ENCODE measurements at regions not wholly inside any gene's neighbourhood (a gene's known extent, or its start where the extent isn't known, plus 50 kb on each side); places are given as distances from the start of the nearest gene placed in this dataset.

- DNase-seq (ENCODE audit: low read depth) = no peak
Observed at GRCh38 chr11:33646629-33647028, 54.0 kb downstream of the C11orf91 start.

GRCh38 chr11:33646168-33646567 lies 54.5 kb downstream of the C11orf91 start:
- no peak for DNase-seq (ENCODE audit: low read depth)

- DNase-seq (ENCODE audit: low read depth) = no peak
Observed at GRCh38 chr11:33645686-33646085, 54.9 kb downstream of the C11orf91 start.

GRCh38 chr11:33643167-33643824 lies 57.3 kb downstream of the C11orf91 start:
- DNase-seq (ENCODE audit: low read depth) = no peak

GRCh38 chr11:33642461-33643166 lies 58.0 kb downstream of the C11orf91 start:
- no peak for DNase-seq (ENCODE audit: low read depth)

- no peak for DNase-seq (ENCODE audit: low read depth)
Observed at GRCh38 chr11:33640730-33641371, 59.8 kb downstream of the C11orf91 start.

- no peak for DNase-seq (ENCODE audit: low read depth)
Observed at GRCh38 chr11:33638608-33639007, 62.0 kb downstream of the C11orf91 start.

GRCh38 chr11:33636104-33636503 lies 64.5 kb downstream of the C11orf91 start:
- DNase-seq (ENCODE audit: low read depth) = no peak

GRCh38 chr11:33635161-33635560 lies 65.5 kb downstream of the C11orf91 start:
- DNase-seq (ENCODE audit: low read depth) = peak; percentile 18

GRCh38 chr11:33634291-33634834 lies 66.3 kb downstream of the C11orf91 start:
- DNase-seq (ENCODE audit: low read depth) = no peak

- no peak for DNase-seq (ENCODE audit: low read depth)
Observed at GRCh38 chr11:33633251-33634003, 67.2 kb downstream of the C11orf91 start.

GRCh38 chr11:33631749-33632091 lies 68.9 kb downstream of the C11orf91 start:
- DNase-seq (ENCODE audit: low read depth) = no peak

GRCh38 chr11:33630936-33631748 lies 69.5 kb downstream of the C11orf91 start:
- DNase-seq (ENCODE audit: low read depth) = no peak

- no peak for DNase-seq (ENCODE audit: low read depth)
Observed at GRCh38 chr11:33624083-33624482, 76.5 kb downstream of the C11orf91 start.

GRCh38 chr11:33622806-33623205 lies 77.8 kb downstream of the C11orf91 start:
- no peak for DNase-seq (ENCODE audit: low read depth)

- peak; percentile 80 for DNase-seq (ENCODE audit: low read depth)
Observed at GRCh38 chr11:33622186-33622585, 78.4 kb downstream of the C11orf91 start.

GRCh38 chr11:33620423-33621171 lies 80.0 kb downstream of the C11orf91 start:
- DNase-seq (ENCODE audit: low read depth) = peak; percentile 78

- DNase-seq (ENCODE audit: low read depth) = no peak
Observed at GRCh38 chr11:33618956-33619355, 81.7 kb downstream of the C11orf91 start.

GRCh38 chr11:33618351-33618710 lies 82.3 kb downstream of the C11orf91 start:
- DNase-seq (ENCODE audit: low read depth) = no peak

- no peak for DNase-seq (ENCODE audit: low read depth)
Observed at GRCh38 chr11:33617672-33618350, 82.8 kb downstream of the C11orf91 start.

Data from stromal cell of bone marrow (primary cell).